Chondrocyte (in vitro differentiated cells): ENCODE measurements at regions not wholly inside any gene's neighbourhood (a gene's known extent, or its start where the extent isn't known, plus 50 kb on each side); places are given as distances from the start of the nearest gene placed in this dataset.

Experiments
- DNase-seq: peaks from one replicate; pipeline ENCODE4 v3.0.0; 2021; ENCODE audit warnings: mixed read lengths, low spot score
- H3K27ac Mint-ChIP-seq: one replicate; pipeline ENCODE4 v1.8.0; 2021; ENCODE audit warnings: mild to moderate bottlenecking, moderate library complexity, mixed read lengths; ENCODE audit not compliant: unreplicated experiment
- H3K27me3 Mint-ChIP-seq: 2 replicates; pipeline ENCODE4 v1.8.0; 2021; ENCODE audit warnings: low read depth, mixed read lengths
- H3K36me3 Mint-ChIP-seq: 2 replicates; pipeline ENCODE4 v1.8.0; 2021; ENCODE audit warnings: low read depth, mixed read lengths
- H3K4me1 Mint-ChIP-seq: 2 replicates; pipeline ENCODE4 v1.8.0; 2021; ENCODE audit warnings: low read depth, mild to moderate bottlenecking, mixed read lengths
- H3K4me3 Mint-ChIP-seq: one replicate; pipeline ENCODE4 v1.8.0; 2021; ENCODE audit warnings: mild to moderate bottlenecking, moderate library complexity, mixed read lengths; ENCODE audit not compliant: unreplicated experiment
- H3K9me3 Mint-ChIP-seq: 2 replicates; pipeline ENCODE4 v1.8.0; 2021; ENCODE audit warnings: low read depth, mixed read lengths
- CTCF ChIP-seq: fragments of 200-600 bp; sonication (generic); IDR thresholded peaks from 2 replicates; pipeline ENCODE4 v1.5.0; 2021; ENCODE audit warnings: antibody characterized with exemption, mild to moderate bottlenecking, moderate library complexity

- Mint-ChIP-seq H3K27ac (peak overlapping the region; percentile 85), H3K27me3 (no peaks in the 10 kb centered on the region), H3K36me3 (peaks cover 1% of the 10 kb centered on the region), H3K4me3 (no peak overlapping the region), H3K9me3 (peaks cover 11% of the 10 kb centered on the region), H3K4me1 (peaks cover 82% of the 10 kb centered on the region)
- DNase-seq = no peak
- TF ChIP-seq CTCF = no peak
These were observed 348.8 kb upstream of the DCBLD2 start for GRCh38 chr3:99250272-99250671.

- Mint-ChIP-seq H3K9me3 (peaks cover 14% of the 10 kb centered on the region), H3K27ac (peak overlapping the region; percentile 85), H3K36me3 (peaks cover 5% of the 10 kb centered on the region), H3K27me3 (no peaks in the 10 kb centered on the region), H3K4me3 (no peak overlapping the region), H3K4me1 (peaks cover 78% of the 10 kb centered on the region)
- no peak for DNase-seq
- TF ChIP-seq CTCF = no peak
These were observed 348.1 kb upstream of the DCBLD2 start for GRCh38 chr3:99249627-99250026.

- H3K4me1 Mint-ChIP-seq = peaks cover 71% of the 10 kb centered on the region
- TF ChIP-seq CTCF = no peak
- H3K4me3 Mint-ChIP-seq = no peak overlapping the region
- H3K9me3 Mint-ChIP-seq = peaks cover 17% of the 10 kb centered on the region
- peak overlapping the region; percentile 85 for H3K27ac Mint-ChIP-seq
- H3K36me3 Mint-ChIP-seq = peaks cover 7% of the 10 kb centered on the region
- no peaks in the 10 kb centered on the region for H3K27me3 Mint-ChIP-seq
- DNase-seq = no peak
These were observed 347.4 kb upstream of the DCBLD2 start for GRCh38 chr3:99248913-99249312.

- DNase-seq = no peak
- Mint-ChIP-seq H3K9me3 (peaks cover 20% of the 10 kb centered on the region), H3K4me1 (peaks cover 66% of the 10 kb centered on the region), H3K36me3 (peaks cover 9% of the 10 kb centered on the region), H3K4me3 (no peak overlapping the region), H3K27ac (peak overlapping the region; percentile 85), H3K27me3 (no peaks in the 10 kb centered on the region)
- no peak for TF ChIP-seq CTCF
These were observed 346.6 kb upstream of the DCBLD2 start for GRCh38 chr3:99248130-99248529.

DNA sequence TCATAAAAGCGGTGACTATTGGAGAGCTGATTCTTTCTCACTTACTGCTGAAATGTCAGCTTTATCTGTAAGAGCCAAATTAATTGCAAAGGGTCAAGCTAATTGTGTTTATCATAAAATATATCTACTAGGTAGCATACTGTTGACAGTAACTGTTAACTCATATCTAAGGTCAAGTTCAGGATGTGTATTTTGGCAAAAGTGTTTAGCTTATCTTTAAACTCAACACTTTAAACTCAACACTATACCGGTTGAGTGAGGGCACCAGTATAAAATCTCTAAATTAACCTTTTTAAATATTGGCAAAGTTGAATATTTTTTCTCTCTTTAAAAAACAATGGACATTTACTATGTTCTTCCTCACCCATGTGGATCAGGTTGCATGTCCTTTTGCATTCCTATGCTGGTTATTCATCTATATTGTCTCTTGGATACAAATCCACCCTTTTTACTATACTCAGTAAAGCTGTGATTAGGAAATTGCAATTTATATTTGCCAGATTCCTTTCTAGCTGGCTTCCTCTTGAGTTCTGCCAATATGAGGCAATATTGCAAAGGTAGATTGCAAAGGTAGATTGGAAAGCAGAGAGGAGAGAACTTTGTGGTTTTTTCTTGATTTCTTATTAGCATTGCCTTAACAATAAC is 344.6 kb upstream of the DCBLD2 start:
- DNase-seq = no peak
- no peak for TF ChIP-seq CTCF
- Mint-ChIP-seq H3K4me1 (peaks cover 70% of the 10 kb centered on the region), H3K27ac (peak overlapping the region; percentile 57), H3K9me3 (peaks cover 14% of the 10 kb centered on the region), H3K36me3 (peaks cover 9% of the 10 kb centered on the region), H3K27me3 (no peaks in the 10 kb centered on the region), H3K4me3 (no peak overlapping the region)
